Cardiac muscle cell (in vitro differentiated cells and primary cell): ENCODE measurements at regions not wholly inside any gene's neighbourhood (a gene's known extent, or its start where the extent isn't known, plus 50 kb on each side); places are given as distances from the start of the nearest gene placed in this dataset.
A peak's percentile ranks its signal among the peaks of the same experiment; 100 is the strongest.

Experiments used
- DNase-seq, 2 donors: peaks; one replicate each; pipeline versions ENCODE4 v3.0.0 to v3.0.0-alpha.2; 2010 to 2017; ENCODE audit warnings: low read depth in 1 of 2, low spot score in 1 of 2
- H3K27ac ChIP-seq: fragments of 200-600 bp; sonication (generic); 2 replicates; pipeline ENCODE4 v1.5.1; 2016
- H3K27me3 ChIP-seq: fragments of 200-600 bp; sonication (generic); 2 replicates; pipeline ENCODE4 v1.6.0; 2016; ENCODE audit warnings: control low read depth
- H3K36me3 ChIP-seq: fragments of 200-600 bp; sonication (generic); 2 replicates; pipeline ENCODE4 v1.5.1; 2016; ENCODE audit warnings: control low read depth
- H3K4me1 ChIP-seq: fragments of 200-600 bp; sonication (generic); 2 replicates; pipeline ENCODE4 v1.8.1; 2017; ENCODE audit warnings: low read depth, mild to moderate bottlenecking, mixed run types
- H3K4me3 ChIP-seq: fragments of 200-600 bp; sonication (generic); 2 replicates; pipeline ENCODE4 v1.5.1; 2016; ENCODE audit warnings: mild to moderate bottlenecking
- H3K9me3 ChIP-seq: fragments of 200-600 bp; sonication (generic); 2 replicates; pipeline ENCODE4 v1.5.1; 2017; ENCODE audit warnings: low read depth, mild to moderate bottlenecking, control low read depth
- TF ChIP-seq, protein P1 (sequence below): IDR thresholded peaks from 2 replicates; pipeline ENCODE4 v1.5.1; 2012; ENCODE audit warnings: low read depth, mild to moderate bottlenecking, low read length

- Histone ChIP-seq H3K4me3 (no peak overlapping the region), H3K36me3 (no peaks in the 10 kb centered on the region), H3K9me3 (no peaks in the 10 kb centered on the region), H3K4me1 (peaks cover 3% of the 10 kb centered on the region), H3K27ac (no peak overlapping the region), H3K27me3 (no peaks in the 10 kb centered on the region)
- TF ChIP-seq, protein P1, sequence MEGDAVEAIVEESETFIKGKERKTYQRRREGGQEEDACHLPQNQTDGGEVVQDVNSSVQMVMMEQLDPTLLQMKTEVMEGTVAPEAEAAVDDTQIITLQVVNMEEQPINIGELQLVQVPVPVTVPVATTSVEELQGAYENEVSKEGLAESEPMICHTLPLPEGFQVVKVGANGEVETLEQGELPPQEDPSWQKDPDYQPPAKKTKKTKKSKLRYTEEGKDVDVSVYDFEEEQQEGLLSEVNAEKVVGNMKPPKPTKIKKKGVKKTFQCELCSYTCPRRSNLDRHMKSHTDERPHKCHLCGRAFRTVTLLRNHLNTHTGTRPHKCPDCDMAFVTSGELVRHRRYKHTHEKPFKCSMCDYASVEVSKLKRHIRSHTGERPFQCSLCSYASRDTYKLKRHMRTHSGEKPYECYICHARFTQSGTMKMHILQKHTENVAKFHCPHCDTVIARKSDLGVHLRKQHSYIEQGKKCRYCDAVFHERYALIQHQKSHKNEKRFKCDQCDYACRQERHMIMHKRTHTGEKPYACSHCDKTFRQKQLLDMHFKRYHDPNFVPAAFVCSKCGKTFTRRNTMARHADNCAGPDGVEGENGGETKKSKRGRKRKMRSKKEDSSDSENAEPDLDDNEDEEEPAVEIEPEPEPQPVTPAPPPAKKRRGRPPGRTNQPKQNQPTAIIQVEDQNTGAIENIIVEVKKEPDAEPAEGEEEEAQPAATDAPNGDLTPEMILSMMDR = no peak
- peak in 1 of 2 donors; percentile 76 for DNase-seq
Observed at GRCh38 chr6:48979806-48980205, 483.2 kb downstream of the MMUT start.

- no peaks in the 10 kb centered on the region for H3K9me3 ChIP-seq
- DNase-seq = no peak
- TF ChIP-seq, protein P1 = no peak
- no peaks in the 10 kb centered on the region for H3K27me3 ChIP-seq
- no peak overlapping the region for H3K27ac ChIP-seq
- no peaks in the 10 kb centered on the region for H3K36me3 ChIP-seq
- H3K4me3 ChIP-seq = no peak overlapping the region
- peaks cover 3% of the 10 kb centered on the region for H3K4me1 ChIP-seq
Observed at GRCh38 chr6:48979085-48979484, 484.0 kb downstream of the MMUT start.

GRCh38 chr6:48978016-48978415, 485.0 kb downstream of the MMUT start:
- H3K9me3 ChIP-seq = no peaks in the 10 kb centered on the region
- no peak overlapping the region for H3K4me3 ChIP-seq
- H3K36me3 ChIP-seq = no peaks in the 10 kb centered on the region
- peaks cover 3% of the 10 kb centered on the region for H3K4me1 ChIP-seq
- no peak overlapping the region for H3K27ac ChIP-seq
- DNase-seq = no peak
- TF ChIP-seq, protein P1 = no peak
- H3K27me3 ChIP-seq = no peaks in the 10 kb centered on the region

DNA sequence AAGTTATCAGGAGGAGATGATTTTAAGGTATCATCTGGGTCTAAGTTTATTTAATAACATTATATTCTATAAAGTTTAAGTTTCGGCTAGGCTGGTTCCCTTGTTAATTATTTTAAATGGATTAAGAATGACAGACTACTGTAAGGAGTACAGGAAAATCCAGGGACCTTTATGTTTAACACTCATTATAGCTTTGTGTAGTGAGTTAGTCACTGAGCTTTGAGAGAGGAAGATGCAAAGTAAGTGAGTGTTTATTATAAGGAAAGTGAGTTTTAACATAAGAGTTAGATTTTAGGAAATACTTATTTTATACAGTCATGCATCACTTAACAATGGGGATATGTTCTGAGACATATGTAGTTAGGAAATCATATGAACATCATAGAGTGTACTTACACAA, 485.5 kb downstream of the MMUT start:
- Histone ChIP-seq H3K4me3 (no peak overlapping the region), H3K27ac (no peak overlapping the region), H3K27me3 (no peaks in the 10 kb centered on the region), H3K4me1 (peaks cover 3% of the 10 kb centered on the region), H3K36me3 (no peaks in the 10 kb centered on the region), H3K9me3 (no peaks in the 10 kb centered on the region)
- DNase-seq = no peak
- TF ChIP-seq, protein P1 = no peak

GRCh38 chr6:48973491-48973890, 489.6 kb downstream of the MMUT start:
- TF ChIP-seq, protein P1 = no peak
- no peaks in the 10 kb centered on the region for H3K4me1 ChIP-seq
- H3K4me3 ChIP-seq = no peak overlapping the region
- DNase-seq = peak in 1 of 2 donors; percentile 42
- no peak overlapping the region for H3K27ac ChIP-seq
- no peaks in the 10 kb centered on the region for H3K27me3 ChIP-seq
- H3K9me3 ChIP-seq = no peaks in the 10 kb centered on the region
- no peaks in the 10 kb centered on the region for H3K36me3 ChIP-seq

DNA sequence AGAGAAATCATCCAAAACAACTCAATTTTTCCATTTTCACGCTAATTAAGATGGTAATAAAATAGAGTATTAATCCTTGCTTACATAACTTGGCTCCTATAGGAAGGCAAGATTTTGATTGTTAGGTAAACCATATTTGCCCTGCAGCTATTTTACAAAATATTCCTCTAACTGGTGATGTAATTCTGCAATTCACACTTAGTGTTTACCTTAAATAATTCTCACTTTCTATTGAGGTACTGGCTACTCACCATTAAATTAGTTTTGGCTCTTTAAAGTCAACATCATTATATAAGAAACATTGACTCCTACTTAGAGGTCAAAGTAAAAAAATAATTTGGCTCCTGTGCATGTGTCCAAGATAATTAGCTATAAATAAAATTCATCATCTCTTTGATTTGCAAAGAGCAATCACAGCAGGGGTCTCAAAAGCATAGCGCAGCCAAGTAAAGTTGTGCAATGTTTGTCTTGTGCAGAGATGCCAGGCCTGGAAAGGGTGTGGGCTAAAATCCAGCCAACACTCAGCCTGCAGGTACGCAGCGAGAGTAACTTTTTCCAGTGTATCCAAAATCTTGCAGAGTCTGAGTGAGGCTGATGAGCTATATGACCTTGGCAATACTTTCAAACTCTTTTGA, 501.2 kb downstream of the MMUT start:
- no peak overlapping the region for H3K27ac ChIP-seq
- TF ChIP-seq, protein P1 = no peak
- H3K36me3 ChIP-seq = no peaks in the 10 kb centered on the region
- H3K9me3 ChIP-seq = no peaks in the 10 kb centered on the region
- H3K4me3 ChIP-seq = no peak overlapping the region
- DNase-seq = no peak
- no peaks in the 10 kb centered on the region for H3K4me1 ChIP-seq
- H3K27me3 ChIP-seq = no peaks in the 10 kb centered on the region
